ENCODE measurements at regions not wholly inside any gene's neighbourhood (a gene's known extent, or its start where the extent isn't known, plus 50 kb on each side); places are given as distances from the start of the nearest gene placed in this dataset.

GRCh38 chr10:2910656-2911055 lies 156.7 kb upstream of the PFKP start:
- TF ChIP-seq CTCF (IDR thresholded peaks at IDR 0.05; ENCODE audit: extremely low read depth, missing control alignments), result no peak
- DNase-seq (ENCODE audit: low spot score), result no peak

GRCh38 chr10:2909921-2910320 lies 157.4 kb upstream of the PFKP start:
- no peak for TF ChIP-seq CTCF (IDR thresholded peaks at IDR 0.05; ENCODE audit: extremely low read depth, missing control alignments)
- DNase-seq (ENCODE audit: low spot score), result no peak

GRCh38 chr10:2908851-2909630 lies 158.3 kb upstream of the PFKP start:
- no peak for TF ChIP-seq CTCF (IDR thresholded peaks at IDR 0.05; ENCODE audit: extremely low read depth, missing control alignments)
- no peak for DNase-seq (ENCODE audit: low spot score)

- no peak for TF ChIP-seq CTCF (IDR thresholded peaks at IDR 0.05; ENCODE audit: extremely low read depth, missing control alignments)
- no peak for DNase-seq (ENCODE audit: low spot score)
These were observed 160.4 kb upstream of the PFKP start for GRCh38 chr10:2906974-2907373.

- no peak for TF ChIP-seq CTCF (IDR thresholded peaks at IDR 0.05; ENCODE audit: extremely low read depth, missing control alignments)
- no peak for DNase-seq (ENCODE audit: low spot score)
These were observed 161.5 kb upstream of the PFKP start for GRCh38 chr10:2905851-2906250.

GRCh38 chr10:2900530-2900929 lies 166.8 kb upstream of the PFKP start:
- no peak for TF ChIP-seq CTCF (IDR thresholded peaks at IDR 0.05; ENCODE audit: extremely low read depth, missing control alignments)
- no peak for DNase-seq (ENCODE audit: low spot score)

GRCh38 chr10:2899246-2899951 lies 167.9 kb upstream of the PFKP start:
- no peak for TF ChIP-seq CTCF (IDR thresholded peaks at IDR 0.05; ENCODE audit: extremely low read depth, missing control alignments)
- no peak for DNase-seq (ENCODE audit: low spot score)

Measured in GM20000 (cell line).